ENCODE measurements at regions not wholly inside any gene's neighbourhood (a gene's known extent, or its start where the extent isn't known, plus 50 kb on each side); places are given as distances from the start of the nearest gene placed in this dataset.

GRCh38 chr7:94100723-94101345, 96.7 kb upstream of the BET1 start:
- DNase-seq, result no peak
- Histone ChIP-seq H3K27ac (no peak overlapping the region), H3K27me3 (no peaks in the 10 kb centered on the region), H3K4me1 (no peaks in the 10 kb centered on the region), H3K4me3 (no peak overlapping the region), H3K9me3 (no peaks in the 10 kb centered on the region), H3K36me3 (no peaks in the 10 kb centered on the region)
- TF ChIP-seq CTCF (IDR thresholded peaks at IDR 0.05), result no peak
- intact Hi-C loops (cut with DNase I; ENCODE audit: low total_unique reads), result no loop called here

GRCh38 chr7:94104301-94104700, 100.1 kb upstream of the BET1 start:
- Histone ChIP-seq H3K27me3 (no peaks in the 10 kb centered on the region), H3K9me3 (no peaks in the 10 kb centered on the region), H3K27ac (no peak overlapping the region), H3K36me3 (no peaks in the 10 kb centered on the region), H3K4me3 (no peak overlapping the region), H3K4me1 (no peaks in the 10 kb centered on the region)
- no peak for TF ChIP-seq CTCF (IDR thresholded peaks at IDR 0.05)
- intact Hi-C loops (cut with DNase I; ENCODE audit: low total_unique reads), result no loop called here
- no peak for DNase-seq

GRCh38 chr7:94109556-94109955, 105.4 kb upstream of the BET1 start:
- DNase-seq, result no peak
- Histone ChIP-seq H3K36me3 (no peaks in the 10 kb centered on the region), H3K9me3 (no peaks in the 10 kb centered on the region), H3K27me3 (no peaks in the 10 kb centered on the region), H3K27ac (no peak overlapping the region), H3K4me3 (no peak overlapping the region), H3K4me1 (no peaks in the 10 kb centered on the region)
- no peak for TF ChIP-seq CTCF (IDR thresholded peaks at IDR 0.05)
- intact Hi-C loops (cut with DNase I; ENCODE audit: low total_unique reads), result no loop called here

GRCh38 chr7:94111009-94111408, 106.9 kb upstream of the BET1 start:
- Histone ChIP-seq H3K4me3 (no peak overlapping the region), H3K27me3 (no peaks in the 10 kb centered on the region), H3K36me3 (no peaks in the 10 kb centered on the region), H3K27ac (no peak overlapping the region), H3K4me1 (no peaks in the 10 kb centered on the region), H3K9me3 (no peaks in the 10 kb centered on the region)
- intact Hi-C loops (cut with DNase I; ENCODE audit: low total_unique reads), result no loop called here
- DNase-seq, result no peak
- TF ChIP-seq CTCF (IDR thresholded peaks at IDR 0.05), result no peak

GRCh38 chr7:94115316-94115715, 111.2 kb upstream of the BET1 start:
- DNase-seq, result no peak
- no peaks in the 10 kb centered on the region for H3K4me1 ChIP-seq
- intact Hi-C loops (cut with DNase I; ENCODE audit: low total_unique reads), result no loop called here
- H3K9me3 ChIP-seq, result no peaks in the 10 kb centered on the region
- H3K27ac ChIP-seq, result no peak overlapping the region
- H3K36me3 ChIP-seq, result no peaks in the 10 kb centered on the region
- no peak for TF ChIP-seq CTCF (IDR thresholded peaks at IDR 0.05)
- no peaks in the 10 kb centered on the region for H3K27me3 ChIP-seq
- H3K4me3 ChIP-seq, result no peak overlapping the region

- no peak for DNase-seq
- no peak for TF ChIP-seq CTCF (IDR thresholded peaks at IDR 0.05)
- H3K4me1 ChIP-seq, result no peaks in the 10 kb centered on the region
- intact Hi-C loops (cut with DNase I; ENCODE audit: low total_unique reads), result no loop called here
- no peaks in the 10 kb centered on the region for H3K27me3 ChIP-seq
- no peaks in the 10 kb centered on the region for H3K9me3 ChIP-seq
- H3K4me3 ChIP-seq, result no peak overlapping the region
- no peaks in the 10 kb centered on the region for H3K36me3 ChIP-seq
- no peak overlapping the region for H3K27ac ChIP-seq
Observed at GRCh38 chr7:94123136-94123535, 119.0 kb upstream of the BET1 start.

Measured in tibial artery (tissue), 4 donors.